Endothelial cell of umbilical vein (primary cell): ENCODE measurements at regions not wholly inside any gene's neighbourhood (a gene's known extent, or its start where the extent isn't known, plus 50 kb on each side); places are given as distances from the start of the nearest gene placed in this dataset.

Experiments used
- BruUV-seq: library from RNA; stranded (reverse); fragments of 400-500 nt; replicated peaks from 2 replicates; lab custom pipeline; 2021; lab: Mats Ljungman, UMichigan
- CTCF ChIA-PET: fragments of 300-600, 350-600 bp; sonication (Branson Sonifier 250); formaldehyde crosslinking; loops from one replicate; lab custom pipeline; 2021; ENCODE audit warnings: antibody characterized with exemption, inconsistent platforms; lab: Charles Lee
- POLR2A ChIA-PET: fragments of 300-600, 350-600 bp; sonication (Branson Sonifier 250); formaldehyde crosslinking; loops from one replicate; lab custom pipeline; 2021; ENCODE audit warnings: antibody characterized with exemption, inconsistent platforms; lab: Charles Lee
- DNase-seq: peaks from one replicate; pipeline ENCODE4 v3.0.0-alpha.2; 2011; ENCODE audit warnings: low read depth, low spot score
- FAIRE-seq: peaks from 2 replicates; lab custom pipeline; 2011; peaks lifted over from hg19 to GRCh38; lab: Jason Lieb, UNC
- H2AFZ ChIP-seq: 2 replicates; pipeline ENCODE4 v1.6.0; 2012; ENCODE audit warnings: low read depth, low read length, control low read depth, inconsistent platforms
- H3K27ac ChIP-seq: 2 replicates; pipeline ENCODE4 v1.5.1; 2011; ENCODE audit warnings: low read depth, mild to moderate bottlenecking, control low read depth, low read length, moderate library complexity; ENCODE audit not compliant: insufficient read depth
- H3K27me3 ChIP-seq, 2 experiments: 2 replicates each; pipeline versions ENCODE4 v1.6.0 to v1.6.1; 2011; ENCODE audit warnings: low read length in 2 of 2, mixed read lengths in 1 of 2; ENCODE audit not compliant: control insufficient read depth in 2 of 2, insufficient read depth in 2 of 2
- H3K36me3 ChIP-seq, 2 experiments: 2 replicates in 1 of 2; 3 replicates in 1 of 2; pipeline ENCODE4 v1.5.1; 2011; ENCODE audit warnings: low read length in 2 of 2, mild to moderate bottlenecking in 1 of 2, moderate library complexity in 1 of 2; ENCODE audit not compliant: control insufficient read depth in 2 of 2, insufficient read depth in 2 of 2; ENCODE audit errors: extremely low read depth in 1 of 2
- H3K4me1 ChIP-seq: 3 replicates; pipeline ENCODE4 v1.5.1; 2011; ENCODE audit warnings: mild to moderate bottlenecking, low read length; ENCODE audit not compliant: control insufficient read depth, insufficient read depth; ENCODE audit errors: extremely low read depth
- H3K4me2 ChIP-seq: 2 replicates; pipeline ENCODE4 v1.6.1; 2011; ENCODE audit warnings: low read length, control low read depth, mixed read lengths; ENCODE audit not compliant: insufficient read depth
- H3K4me3 ChIP-seq, 3 experiments: fragments of 200-600 bp in 1 of 3; sonication (generic), shearing (Covaris generic) in 1 of 3; replicated peaks in 1 of 3; 2 replicates each; pipeline ENCODE4 v1.5.1; 2011 to 2016; ENCODE audit warnings: control low read depth in 3 of 3, low read length in 3 of 3, mild to moderate bottlenecking in 2 of 3, inconsistent platforms in 1 of 3, low read depth in 1 of 3, moderate library complexity in 1 of 3; ENCODE audit not compliant: insufficient read depth in 1 of 3
- H3K79me2 ChIP-seq: 2 replicates; pipeline ENCODE4 v1.6.0; 2012; ENCODE audit warnings: low read length, inconsistent platforms; ENCODE audit not compliant: control insufficient read depth, insufficient read depth
- H3K9ac ChIP-seq: replicated peaks from 2 replicates; pipeline ENCODE3; 2011; ENCODE audit warnings: low read length, control low read depth; ENCODE audit not compliant: insufficient read depth; ENCODE audit errors: extremely low read depth
- H3K9me1 ChIP-seq: replicated peaks from 3 replicates; pipeline ENCODE4 v1.6.0; 2011; ENCODE audit warnings: mild to moderate bottlenecking, low read length; ENCODE audit not compliant: control insufficient read depth, insufficient read depth; ENCODE audit errors: extremely low read depth
- H3K9me3 ChIP-seq: replicated peaks from 2 replicates; pipeline ENCODE4 v1.5.1; 2012; ENCODE audit warnings: low read length, inconsistent platforms; ENCODE audit not compliant: control insufficient read depth, insufficient read depth
- H4K20me1 ChIP-seq: replicated peaks from 2 replicates; pipeline ENCODE3; 2011; ENCODE audit warnings: mild to moderate bottlenecking, low read length; ENCODE audit not compliant: control insufficient read depth, insufficient read depth; ENCODE audit errors: extremely low read depth
- CTCF ChIP-seq, 2 donors: IDR thresholded peaks; 1 replicate in 1 of 2; 2 replicates in 1 of 2; pipeline ENCODE4 v1.5.1; 2011; ENCODE audit warnings: low read length in 2 of 2, mild to moderate bottlenecking in 2 of 2, moderate library complexity in 2 of 2, control low read depth in 1 of 2, inconsistent platforms in 1 of 2, low read depth in 1 of 2; ENCODE audit not compliant: insufficient read depth in 1 of 2; ENCODE audit errors: extremely low read depth in 1 of 2
- EZH2 ChIP-seq: IDR thresholded peaks from 2 replicates; pipeline ENCODE4 v1.6.1; 2012; ENCODE audit warnings: borderline replicate concordance, low read depth, mild to moderate bottlenecking, moderate library complexity, low read length, inconsistent platforms; ENCODE audit not compliant: severe bottlenecking
- FOS ChIP-seq: IDR thresholded peaks from 2 replicates; pipeline ENCODE4 v1.6.1; 2011; ENCODE audit warnings: mild to moderate bottlenecking, low read length, moderate library complexity, borderline replicate concordance; ENCODE audit not compliant: insufficient read depth
- GATA2 ChIP-seq: IDR thresholded peaks from 2 replicates; pipeline ENCODE4 v1.7.0; 2011; ENCODE audit warnings: low read depth, mild to moderate bottlenecking, moderate library complexity, mixed read lengths, low read length; ENCODE audit not compliant: insufficient read length, insufficient read depth
- JUN ChIP-seq: IDR thresholded peaks from 2 replicates; pipeline ENCODE4 v1.6.1; 2011; ENCODE audit warnings: borderline replicate concordance, low read depth; ENCODE audit not compliant: insufficient read length, insufficient read depth
- MYC ChIP-seq: IDR thresholded peaks from one replicate; pipeline ENCODE4 v1.6.1; 2011; ENCODE audit warnings: mild to moderate bottlenecking, low read depth, low read length
- POLR2A ChIP-seq: IDR thresholded peaks from 2 replicates; pipeline ENCODE4 v1.6.1; 2012; ENCODE audit warnings: low read depth, mild to moderate bottlenecking, control low read depth, low read length
- POLR2AphosphoS5 ChIP-seq: IDR thresholded peaks from 2 replicates; pipeline ENCODE4 v1.6.1; 2012; ENCODE audit warnings: low read depth, mild to moderate bottlenecking, control low read depth, low read length, moderate library complexity; ENCODE audit not compliant: insufficient read depth
- dilution Hi-C: fragments of 300-500 bp; cut with MboI; formaldehyde crosslinking; loops from one replicate; pipeline ENCODE4 v1.15.0; 2019; ENCODE audit warnings: low sequenced_read_pairs; ENCODE audit not compliant: extremely low pct_ligation_motif_present
- intact Hi-C: fragments of 100-400 bp; cut with micrococcal nuclease; formaldehyde crosslinking; loops from one replicate; pipeline ENCODE4 v1.10.0; 2022
- TF ChIP-seq, protein P1 (sequence below): IDR thresholded peaks from 2 replicates; pipeline ENCODE4 v1.6.1; 2011; ENCODE audit not compliant: insufficient read depth, insufficient read length

GRCh38 chr20:61135968-61136367 is 116.1 kb upstream of the CDH4 start:
- H3K27ac ChIP-seq: no peak overlapping the region
- no peaks in the 10 kb centered on the region for H3K79me2 ChIP-seq
- FAIRE-seq: no peak
- POLR2A ChIA-PET: no interaction called here
- dilution Hi-C loops (no loop called here), intact Hi-C loops (no loop called here)
- no peak overlapping the region for H2AFZ ChIP-seq
- CTCF ChIA-PET: no interaction called here
- TF ChIP-seq POLR2AphosphoS5 (no peak), GATA2 (no peak), MYC (no peak), JUN (no peak), POLR2A (no peak), FOS (no peak), EZH2 (no peak)
- TF ChIP-seq, protein P1, sequence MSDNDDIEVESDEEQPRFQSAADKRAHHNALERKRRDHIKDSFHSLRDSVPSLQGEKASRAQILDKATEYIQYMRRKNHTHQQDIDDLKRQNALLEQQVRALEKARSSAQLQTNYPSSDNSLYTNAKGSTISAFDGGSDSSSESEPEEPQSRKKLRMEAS: no peak
- no peaks in the 10 kb centered on the region for H3K4me1 ChIP-seq
- H4K20me1 ChIP-seq: no peaks in the 10 kb centered on the region
- peaks cover 2% of the 10 kb centered on the region for H3K9me3 ChIP-seq
- no TSS peak for BruUV-seq
- H3K27me3 ChIP-seq: no peaks in the 10 kb centered on the region
- no peaks in the 10 kb centered on the region for H3K9me1 ChIP-seq
- no peak overlapping the region for H3K9ac ChIP-seq
- H3K4me2 ChIP-seq: no peak overlapping the region
- no peak for DNase-seq
- H3K4me3 ChIP-seq: no peak overlapping the region
- H3K36me3 ChIP-seq: no peaks in the 10 kb centered on the region

GRCh38 chr20:61138566-61138965 is 113.5 kb upstream of the CDH4 start:
- Histone ChIP-seq H3K36me3 (no peaks in the 10 kb centered on the region), H3K9me1 (no peaks in the 10 kb centered on the region), H3K27ac (no peak overlapping the region), H3K4me1 (no peaks in the 10 kb centered on the region), H3K4me3 (no peak overlapping the region), H3K79me2 (no peaks in the 10 kb centered on the region), H3K9ac (no peak overlapping the region), H4K20me1 (no peaks in the 10 kb centered on the region), H2AFZ (no peak overlapping the region), H3K4me2 (no peak overlapping the region), H3K9me3 (no peaks in the 10 kb centered on the region), H3K27me3 (no peaks in the 10 kb centered on the region)
- TF ChIP-seq POLR2A (no peak), EZH2 (no peak), FOS (no peak), JUN (no peak), GATA2 (no peak), CTCF (IDR thresholded peaks at IDR 0.05; ENCODE audit: extremely low read depth in 1 of 2, insufficient read depth in 1 of 2, low read depth in 1 of 2, low read length in 2 of 2) (no peak), POLR2AphosphoS5 (no peak), MYC (no peak)
- TF ChIP-seq, protein P1: no peak
- POLR2A ChIA-PET: no interaction called here
- CTCF ChIA-PET: no interaction called here
- intact Hi-C loops (no loop called here), dilution Hi-C loops (no loop called here)
- DNase-seq (no peak), FAIRE-seq (no peak)
- no TSS peak for BruUV-seq
